H9 (cell line): ENCODE measurements at regions not wholly inside any gene's neighbourhood (a gene's known extent, or its start where the extent isn't known, plus 50 kb on each side); places are given as distances from the start of the nearest gene placed in this dataset.

Experiments used
- DNase-seq: peaks from one replicate; pipeline ENCODE4 v3.0.0-alpha.2; 2017
- H2AFZ ChIP-seq: one replicate; pipeline ENCODE4 v1.6.1; 2013; ENCODE audit warnings: mild to moderate bottlenecking, low read length, control low read depth, moderate library complexity
- H2AK5ac ChIP-seq: 2 replicates; pipeline ENCODE4 v1.6.1; 2013; ENCODE audit warnings: low read length, control low read depth, mixed read lengths; ENCODE audit not compliant: insufficient read length
- H2BK120ac ChIP-seq: one replicate; pipeline ENCODE4 v1.6.1; 2013; ENCODE audit warnings: low read depth, mild to moderate bottlenecking, low read length, control low read depth, inconsistent platforms; ENCODE audit not compliant: poor library complexity, severe bottlenecking
- H2BK12ac ChIP-seq: 2 replicates; pipeline ENCODE4 v1.6.1; 2013; ENCODE audit warnings: low read length, control low read depth, mixed read lengths, low read depth; ENCODE audit not compliant: insufficient read length
- H2BK15ac ChIP-seq: 2 replicates; pipeline ENCODE4 v1.6.1; 2013; ENCODE audit warnings: low read depth, low read length, control low read depth
- H2BK20ac ChIP-seq: one replicate; pipeline ENCODE4 v1.6.1; 2013; ENCODE audit warnings: low read depth, mild to moderate bottlenecking, low read length, control low read depth, inconsistent platforms; ENCODE audit not compliant: poor library complexity, severe bottlenecking
- H2BK5ac ChIP-seq: 2 replicates; pipeline ENCODE4 v1.6.1; 2013; ENCODE audit warnings: low read length, control low read depth, mixed read lengths; ENCODE audit not compliant: insufficient read length
- H3K14ac ChIP-seq: 2 replicates; pipeline ENCODE4 v1.6.1; 2013; ENCODE audit warnings: low read length, control low read depth; ENCODE audit not compliant: insufficient read depth
- H3K18ac ChIP-seq: 2 replicates; pipeline ENCODE4 v1.6.1; 2013; ENCODE audit warnings: low read depth, mild to moderate bottlenecking, mixed read lengths, low read length, control low read depth; ENCODE audit not compliant: insufficient read length
- H3K23ac ChIP-seq: 2 replicates; pipeline ENCODE4 v1.6.1; 2013; ENCODE audit warnings: low read length, control low read depth, mixed read lengths, low read depth; ENCODE audit not compliant: insufficient read length
- H3K23me2 ChIP-seq: 2 replicates; pipeline ENCODE4 v1.6.1; 2013; ENCODE audit warnings: low read depth, mild to moderate bottlenecking, mixed read lengths, low read length, control low read depth; ENCODE audit not compliant: insufficient read length, poor library complexity, severe bottlenecking
- H3K27ac ChIP-seq: 2 replicates; pipeline ENCODE4 v1.5.1; 2013; ENCODE audit warnings: low read length, control low read depth, mixed read lengths, low read depth; ENCODE audit not compliant: insufficient read length
- H3K27me3 ChIP-seq: 2 replicates; pipeline ENCODE4 v1.6.1; 2013; ENCODE audit warnings: low read length, control low read depth, inconsistent platforms; ENCODE audit not compliant: insufficient read depth
- H3K4ac ChIP-seq: 2 replicates; pipeline ENCODE4 v1.6.1; 2013; ENCODE audit warnings: low read depth, mild to moderate bottlenecking, control low read depth, inconsistent platforms, low read length, moderate library complexity
- H3K4me1 ChIP-seq: 2 replicates; pipeline ENCODE4 v1.6.1; 2013; ENCODE audit warnings: low read length, control low read depth, inconsistent platforms; ENCODE audit not compliant: insufficient read depth
- H3K4me2 ChIP-seq: 2 replicates; pipeline ENCODE4 v1.6.1; 2013; ENCODE audit warnings: low read length, control low read depth, mixed read lengths; ENCODE audit not compliant: insufficient read length, insufficient read depth
- H3K56ac ChIP-seq: 2 replicates; pipeline ENCODE4 v1.6.1; 2013; ENCODE audit warnings: low read depth, mild to moderate bottlenecking, mixed read lengths, low read length, control low read depth; ENCODE audit not compliant: insufficient read length
- H3K79me1 ChIP-seq: 2 replicates; pipeline ENCODE4 v1.6.1; 2013; ENCODE audit warnings: low read depth, mild to moderate bottlenecking, moderate library complexity, low read length, control low read depth, inconsistent platforms; ENCODE audit not compliant: insufficient read depth, poor library complexity, severe bottlenecking
- H3K79me2 ChIP-seq: 2 replicates; pipeline ENCODE4 v1.6.1; 2013; ENCODE audit warnings: low read length, control low read depth, inconsistent platforms; ENCODE audit not compliant: insufficient read depth
- H3K9ac ChIP-seq: 2 replicates; pipeline ENCODE4 v1.6.1; 2013; ENCODE audit warnings: low read length, control low read depth, mixed read lengths; ENCODE audit not compliant: insufficient read length; ENCODE audit errors: extremely low read depth
- H3K9me3 ChIP-seq: one replicate; pipeline ENCODE4 v1.6.1; 2013; ENCODE audit warnings: low read depth, low read length, inconsistent platforms; ENCODE audit not compliant: control insufficient read depth
- H3T11ph ChIP-seq: one replicate; pipeline ENCODE4 v1.6.1; 2013; ENCODE audit warnings: mild to moderate bottlenecking, low read length, control low read depth, inconsistent platforms
- H4K20me1 ChIP-seq: one replicate; pipeline ENCODE4 v1.6.1; 2013; ENCODE audit not compliant: control insufficient read depth, insufficient read length, insufficient read depth
- H4K5ac ChIP-seq: 2 replicates; pipeline ENCODE4 v1.6.1; 2013; ENCODE audit warnings: low read depth, mild to moderate bottlenecking, mixed read lengths, low read length, control low read depth; ENCODE audit not compliant: insufficient read length
- H4K8ac ChIP-seq: replicated peaks from 2 replicates; pipeline ENCODE4 v1.6.1; 2013; ENCODE audit warnings: low read length, control low read depth, mixed read lengths, low read depth; ENCODE audit not compliant: insufficient read length
- H4K91ac ChIP-seq: 2 replicates; pipeline ENCODE4 v1.6.1; 2013; ENCODE audit warnings: low read depth, mild to moderate bottlenecking, moderate library complexity, mixed read lengths, low read length, control low read depth; ENCODE audit not compliant: insufficient read length
- H3K27ac Mint-ChIP-seq, 3 experiments: 2 replicates in 2 of 3; 3 replicates in 1 of 3; pipeline ENCODE4 v1.8.0; 2020 to 2021; ENCODE audit warnings: mixed read lengths in 3 of 3, mild to moderate bottlenecking in 1 of 3, moderate library complexity in 1 of 3
- H3K27me3 Mint-ChIP-seq: 2 replicates; pipeline ENCODE4 v1.8.0; 2021; ENCODE audit warnings: low read depth, mild to moderate bottlenecking, moderate library complexity, mixed read lengths
- H3K36me3 Mint-ChIP-seq, 3 experiments: 2 replicates in 2 of 3; 3 replicates in 1 of 3; pipeline ENCODE4 v1.8.0; 2020 to 2021; ENCODE audit warnings: low read depth in 3 of 3, mixed read lengths in 3 of 3; ENCODE audit not compliant: insufficient read depth in 1 of 3
- H3K4me1 Mint-ChIP-seq, 2 experiments: 2 replicates each; pipeline ENCODE4 v1.8.0; 2020; ENCODE audit warnings: mixed read lengths in 2 of 2
- H3K4me3 Mint-ChIP-seq, 2 experiments: 2 replicates in 1 of 2; 3 replicates in 1 of 2; pipeline ENCODE4 v1.8.0; 2020 to 2021; ENCODE audit warnings: mild to moderate bottlenecking in 2 of 2, mixed read lengths in 2 of 2, moderate library complexity in 1 of 2
- H3K9me3 Mint-ChIP-seq, 2 experiments: 2 replicates in 1 of 2; 3 replicates in 1 of 2; pipeline ENCODE4 v1.8.0; 2020; ENCODE audit warnings: mild to moderate bottlenecking in 2 of 2, mixed read lengths in 2 of 2, moderate library complexity in 1 of 2
- WGBS: extraction: QIAGEN DNeasy Blood & Tissue Kit; methylation state at CpG from one replicate; pipeline ENCODE4 v1.1.7; 2013; ENCODE audit warnings: missing lambda C conversion rate, low lambda C conversion rate, mixed read lengths; ENCODE audit not compliant: insufficient read length; ENCODE audit errors: extremely low coverage; 5-methylcytosine and 5-hydroxymethylcytosine counted together
- TF ChIP-seq, protein P1 (sequence below): fragments of 200-600 bp; sonication (generic); conservative IDR thresholded peaks from 3 replicates; pipeline ENCODE4 v1.8.0; 2021; ENCODE audit warnings: antibody characterized with exemption, mild to moderate bottlenecking

DNA sequence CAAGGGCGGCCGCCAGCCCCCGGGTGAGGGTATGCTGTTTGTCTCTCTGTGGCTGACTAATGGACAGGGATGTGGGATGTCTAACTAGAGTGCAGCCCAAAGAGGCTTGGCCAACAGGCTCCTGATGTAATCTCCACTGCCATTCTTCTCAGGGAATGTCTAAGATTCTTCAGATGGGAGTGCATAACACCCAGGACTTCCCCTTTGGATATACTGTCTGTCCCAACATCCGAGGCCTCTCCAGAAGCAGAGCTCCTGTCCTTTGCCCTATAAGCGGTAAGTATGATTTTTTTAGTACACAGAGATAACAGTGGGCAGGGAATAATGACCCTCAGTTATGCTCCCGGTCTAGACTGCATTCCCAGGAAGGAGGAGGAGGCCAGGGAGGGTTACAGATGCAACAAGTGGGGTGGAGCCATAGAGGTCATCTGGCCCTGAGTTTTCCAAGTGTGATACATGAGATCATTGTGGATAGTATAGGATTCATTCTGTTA, 62.5 kb upstream of the SLCO2A1 start:
- TF ChIP-seq, protein P1, sequence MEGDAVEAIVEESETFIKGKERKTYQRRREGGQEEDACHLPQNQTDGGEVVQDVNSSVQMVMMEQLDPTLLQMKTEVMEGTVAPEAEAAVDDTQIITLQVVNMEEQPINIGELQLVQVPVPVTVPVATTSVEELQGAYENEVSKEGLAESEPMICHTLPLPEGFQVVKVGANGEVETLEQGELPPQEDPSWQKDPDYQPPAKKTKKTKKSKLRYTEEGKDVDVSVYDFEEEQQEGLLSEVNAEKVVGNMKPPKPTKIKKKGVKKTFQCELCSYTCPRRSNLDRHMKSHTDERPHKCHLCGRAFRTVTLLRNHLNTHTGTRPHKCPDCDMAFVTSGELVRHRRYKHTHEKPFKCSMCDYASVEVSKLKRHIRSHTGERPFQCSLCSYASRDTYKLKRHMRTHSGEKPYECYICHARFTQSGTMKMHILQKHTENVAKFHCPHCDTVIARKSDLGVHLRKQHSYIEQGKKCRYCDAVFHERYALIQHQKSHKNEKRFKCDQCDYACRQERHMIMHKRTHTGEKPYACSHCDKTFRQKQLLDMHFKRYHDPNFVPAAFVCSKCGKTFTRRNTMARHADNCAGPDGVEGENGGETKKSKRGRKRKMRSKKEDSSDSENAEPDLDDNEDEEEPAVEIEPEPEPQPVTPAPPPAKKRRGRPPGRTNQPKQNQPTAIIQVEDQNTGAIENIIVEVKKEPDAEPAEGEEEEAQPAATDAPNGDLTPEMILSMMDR, result no peak
- Histone ChIP-seq H3K4ac (no peak overlapping the region), H3K18ac (no peak overlapping the region), H2BK12ac (no peak overlapping the region), H3K14ac (no peak overlapping the region), H3K27ac (no peak overlapping the region), H3K79me2 (no peaks in the 10 kb centered on the region), H3K27me3 (no peaks in the 10 kb centered on the region), H2AK5ac (no peak overlapping the region), H3K23me2 (no peaks in the 10 kb centered on the region), H2BK120ac (no peak overlapping the region), H4K8ac (no peak overlapping the region), H3K56ac (no peak overlapping the region), H3K9me3 (no peaks in the 10 kb centered on the region), H2BK5ac (no peak overlapping the region), H2BK15ac (no peak overlapping the region), H3T11ph (no peak overlapping the region), H4K20me1 (no peaks in the 10 kb centered on the region), H3K23ac (no peak overlapping the region), H3K4me1 (no peaks in the 10 kb centered on the region), H3K4me2 (no peak overlapping the region), H4K91ac (no peak overlapping the region), H4K5ac (no peak overlapping the region), H2BK20ac (no peak overlapping the region), H3K79me1 (no peaks in the 10 kb centered on the region), H2AFZ (no peak overlapping the region), H3K9ac (no peak overlapping the region)
- Mint-ChIP-seq H3K27me3 (peaks cover 6% of the 10 kb centered on the region), H3K36me3 (no peaks in the 10 kb centered on the region; a peak in 2 of 7 replicates), H3K4me3 (no peak overlapping the region), H3K9me3 (peaks cover 7 to 9% of the 10 kb centered on the region in 2 experiments; a peak in 3 of 5 replicates), H3K27ac (no peak overlapping the region), H3K4me1 (no peaks in the 10 kb centered on the region)
- no peak for DNase-seq
- no CpG with 5 or more reads among the region's 6 CpGs for WGBS
